LNCaP clone FGC (cell line): ENCODE measurements at regions not wholly inside any gene's neighbourhood (a gene's known extent, or its start where the extent isn't known, plus 50 kb on each side); places are given as distances from the start of the nearest gene placed in this dataset.
"Not testable (repeated sequence)": the region's sequence is repeated elsewhere in the genome, so short reads cannot be mapped to it uniquely, and the experiment has no call there.

ENCODE experiments used
- DNase-seq: peaks from one replicate; pipeline ENCODE4 v3.0.0-alpha.2; 2011; ENCODE audit warnings: low read depth
- H3K4me3 ChIP-seq: 2 replicates; pipeline ENCODE4 v1.5.1; 2011; ENCODE audit warnings: mild to moderate bottlenecking, low read depth, low read length, control low read depth
- CTCF ChIP-seq: IDR thresholded peaks from 2 replicates; pipeline ENCODE4 v1.5.1; 2012; ENCODE audit warnings: mild to moderate bottlenecking; ENCODE audit not compliant: control insufficient read depth, insufficient read depth; ENCODE audit errors: extremely low read depth

GRCh38 chr4:141331534-141332358 lies 111.1 kb downstream of the ZNF330 start:
- H3K4me3 ChIP-seq: no peak overlapping the region
- TF ChIP-seq CTCF: no peak
- no peak for DNase-seq

GRCh38 chr4:141332359-141333181 lies 111.9 kb downstream of the ZNF330 start:
- not testable (repeated sequence) for H3K4me3 ChIP-seq, DNase-seq

- H3K4me3 ChIP-seq, DNase-seq: not testable (repeated sequence)
Observed at GRCh38 chr4:141333456-141334230, 112.9 kb downstream of the ZNF330 start.

- DNase-seq: no peak
- H3K4me3 ChIP-seq: no peak overlapping the region
- TF ChIP-seq CTCF: no peak
Observed at GRCh38 chr4:141335166-141335565, 114.5 kb downstream of the ZNF330 start.

- DNase-seq: no peak
- TF ChIP-seq CTCF: no peak
- H3K4me3 ChIP-seq: no peak overlapping the region
Observed at GRCh38 chr4:141338238-141338637, 117.5 kb downstream of the ZNF330 start.

GRCh38 chr4:141339391-141339790 lies 118.7 kb downstream of the ZNF330 start:
- no peak for DNase-seq
- no peak for TF ChIP-seq CTCF
- no peak overlapping the region for H3K4me3 ChIP-seq

- DNase-seq: no peak
- no peak overlapping the region for H3K4me3 ChIP-seq
- no peak for TF ChIP-seq CTCF
Observed at GRCh38 chr4:141339966-141340365, 119.3 kb downstream of the ZNF330 start.
